ENCODE measurements at regions not wholly inside any gene's neighbourhood (a gene's known extent, or its start where the extent isn't known, plus 50 kb on each side); places are given as distances from the start of the nearest gene placed in this dataset.
"Not testable (repeated sequence)": the region's sequence is repeated elsewhere in the genome, so short reads cannot be mapped to it uniquely, and the experiment has no call there.

DNA sequence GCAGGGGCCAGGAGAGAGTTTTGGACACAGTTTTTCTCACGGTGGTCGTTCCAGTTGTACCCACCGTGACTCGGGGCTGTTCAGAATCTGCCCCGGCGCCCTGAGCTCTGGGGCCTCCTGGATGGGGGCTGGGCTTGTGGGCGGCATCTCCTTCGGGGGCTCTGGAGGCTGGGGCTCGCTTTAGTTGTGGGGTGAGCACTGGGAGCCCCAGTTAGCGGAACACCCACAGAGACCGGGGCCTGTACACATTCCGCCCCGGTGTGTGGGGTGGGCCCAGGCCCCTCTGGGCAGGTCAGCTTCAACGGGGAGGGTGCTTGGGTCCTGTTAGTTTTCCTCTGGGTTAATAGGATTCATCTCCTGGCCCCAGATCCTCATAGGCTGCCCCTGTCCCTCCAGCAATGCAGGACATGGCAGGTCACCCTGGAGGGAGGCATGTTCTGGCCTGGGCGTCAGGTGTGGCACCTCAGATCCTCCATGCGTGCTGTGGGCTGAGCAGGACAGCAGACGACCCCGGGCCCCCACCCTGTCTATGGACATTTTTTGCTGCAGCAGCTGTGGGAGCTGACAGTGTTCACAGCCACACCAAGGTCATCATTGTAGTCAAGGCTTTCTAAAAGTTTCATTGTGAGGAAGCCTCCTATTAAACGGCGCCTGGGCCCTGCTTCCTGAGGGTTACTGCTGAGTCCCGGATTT, 393.2 kb downstream of the TMEM121 start:
- no peak for DNase-seq (ENCODE audit: low spot score)
- H3K4me3 ChIP-seq = no peak overlapping the region
- H3K27ac ChIP-seq = no peak overlapping the region
- H3K27me3 ChIP-seq (replicated peaks; ENCODE audit: insufficient read depth) = no peaks in the 10 kb centered on the region
- no peak for TF ChIP-seq CTCF (IDR thresholded peaks at IDR 0.05)
- H3K9me3 ChIP-seq = no peaks in the 10 kb centered on the region
- no peaks in the 10 kb centered on the region for H3K4me1 ChIP-seq (ENCODE audit: control insufficient read depth in 1 of 2, low read depth in 2 of 2)
- H3K36me3 ChIP-seq = no peaks in the 10 kb centered on the region
- ATAC-seq (ENCODE audit: insufficient number of reproducible peaks, low FRiP score, low read depth) = no peak

DNA sequence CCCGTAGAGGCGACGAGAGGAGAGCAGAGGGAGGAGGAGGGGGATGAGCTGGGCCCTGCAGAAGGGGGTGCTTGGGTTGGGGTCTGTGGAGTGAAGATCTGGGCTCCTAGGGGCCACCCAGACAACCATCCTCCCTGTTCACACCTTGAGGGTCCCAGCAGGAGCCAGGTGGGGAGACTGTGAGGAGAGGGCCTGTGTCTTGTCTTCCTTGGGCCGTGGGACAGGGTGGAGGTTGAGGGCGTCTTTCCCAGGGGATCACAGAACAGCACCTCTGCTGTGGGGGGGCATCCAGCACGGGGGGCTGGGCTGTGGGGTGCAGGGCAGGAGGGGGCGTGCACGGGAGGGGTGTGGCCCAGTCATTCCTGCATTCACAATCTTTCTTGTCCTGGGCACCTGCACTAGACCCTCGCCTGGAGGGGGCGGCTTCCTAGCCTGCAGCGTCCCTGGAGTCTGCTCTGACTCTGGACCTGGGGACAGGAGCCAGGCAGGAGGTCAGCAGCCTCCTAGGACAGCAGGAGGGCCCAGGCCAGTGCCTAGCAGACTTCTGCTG, 393.8 kb downstream of the TMEM121 start:
- H3K27ac ChIP-seq; DNase-seq (ENCODE audit: low spot score); H3K27me3 ChIP-seq (replicated peaks; ENCODE audit: insufficient read depth); H3K36me3 ChIP-seq; H3K4me1 ChIP-seq (ENCODE audit: control insufficient read depth in 1 of 2, low read depth in 2 of 2); ATAC-seq (ENCODE audit: insufficient number of reproducible peaks, low FRiP score, low read depth); H3K4me3 ChIP-seq; H3K9me3 ChIP-seq: not testable (repeated sequence)

DNA sequence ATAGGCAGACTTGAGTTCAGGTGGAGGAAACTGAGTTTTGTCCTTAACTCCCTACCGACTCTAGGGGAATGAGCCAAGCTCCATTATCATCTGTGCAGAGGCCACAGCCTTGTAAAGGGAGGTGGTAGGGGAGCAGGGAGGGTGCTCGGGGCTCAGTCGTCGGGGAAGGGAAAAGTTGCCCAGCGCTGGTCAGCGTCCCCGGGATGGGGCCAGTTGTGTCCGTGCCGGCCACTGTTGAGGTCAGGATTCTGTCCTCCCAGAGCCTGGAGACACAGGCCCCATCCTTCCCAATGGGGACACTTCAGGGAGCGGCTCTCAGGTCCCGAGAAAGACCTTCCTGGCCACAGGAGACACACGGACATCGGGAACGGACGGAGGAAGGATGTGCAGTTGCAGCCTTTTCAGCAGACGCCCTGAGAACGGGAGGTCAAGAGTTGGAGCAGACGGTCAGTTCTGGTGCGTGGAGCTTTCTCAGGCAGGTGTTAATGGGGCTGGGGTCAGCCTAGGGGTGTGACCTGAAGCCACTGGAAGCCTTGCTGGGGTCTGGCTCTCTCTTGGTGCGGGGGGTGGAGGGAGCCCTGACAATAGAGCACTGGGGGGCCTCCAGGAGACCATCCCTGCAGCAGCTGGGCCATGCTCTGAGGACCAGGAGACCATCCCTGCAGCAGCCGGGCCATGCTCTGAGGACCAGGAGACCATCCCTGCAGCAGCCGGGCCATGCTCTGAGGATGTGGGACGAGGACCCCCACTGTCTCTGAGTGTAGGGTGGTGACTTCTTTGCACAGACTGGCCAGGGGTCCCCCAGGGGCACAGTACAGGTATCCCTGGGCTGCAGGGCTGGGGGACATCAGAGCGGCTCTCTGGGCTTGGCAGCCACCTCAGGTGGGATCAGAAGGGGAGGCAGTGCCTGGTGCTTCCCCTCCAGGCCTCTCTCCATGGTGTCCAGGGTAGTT, 394.7 kb downstream of the TMEM121 start:
- H3K36me3 ChIP-seq; H3K27me3 ChIP-seq (replicated peaks; ENCODE audit: insufficient read depth); H3K9me3 ChIP-seq; H3K4me3 ChIP-seq; ATAC-seq (ENCODE audit: insufficient number of reproducible peaks, low FRiP score, low read depth); H3K4me1 ChIP-seq (ENCODE audit: control insufficient read depth in 1 of 2, low read depth in 2 of 2); H3K27ac ChIP-seq; DNase-seq (ENCODE audit: low spot score): not testable (repeated sequence)

GRCh38 chr14:105921781-105922180, 395.4 kb downstream of the TMEM121 start:
- DNase-seq (ENCODE audit: low spot score); H3K36me3 ChIP-seq; ATAC-seq (ENCODE audit: insufficient number of reproducible peaks, low FRiP score, low read depth); H3K27ac ChIP-seq; H3K27me3 ChIP-seq (replicated peaks; ENCODE audit: insufficient read depth); H3K4me3 ChIP-seq; H3K9me3 ChIP-seq; H3K4me1 ChIP-seq (ENCODE audit: control insufficient read depth in 1 of 2, low read depth in 2 of 2): not testable (repeated sequence)

- not testable (repeated sequence) for H3K4me3 ChIP-seq; H3K36me3 ChIP-seq; H3K27me3 ChIP-seq (replicated peaks; ENCODE audit: insufficient read depth); DNase-seq (ENCODE audit: low spot score); H3K4me1 ChIP-seq (ENCODE audit: control insufficient read depth in 1 of 2, low read depth in 2 of 2); ATAC-seq (ENCODE audit: insufficient number of reproducible peaks, low FRiP score, low read depth); H3K27ac ChIP-seq; H3K9me3 ChIP-seq
Observed at GRCh38 chr14:105923520-105924191, 397.3 kb downstream of the TMEM121 start.

GRCh38 chr14:105924951-105925591, 398.7 kb downstream of the TMEM121 start:
- Histone ChIP-seq H3K4me1 (ENCODE audit: control insufficient read depth in 1 of 2, low read depth in 2 of 2) (no peaks in the 10 kb centered on the region), H3K36me3 (no peaks in the 10 kb centered on the region), H3K9me3 (no peaks in the 10 kb centered on the region), H3K27me3 (replicated peaks; ENCODE audit: insufficient read depth) (no peaks in the 10 kb centered on the region), H3K4me3 (no peak overlapping the region), H3K27ac (no peak overlapping the region)
- no peak for TF ChIP-seq CTCF (IDR thresholded peaks at IDR 0.05)
- ATAC-seq (ENCODE audit: insufficient number of reproducible peaks, low FRiP score, low read depth) = no peak
- no peak for DNase-seq (ENCODE audit: low spot score)
